ENCODE measurements at regions not wholly inside any gene's neighbourhood (a gene's known extent, or its start where the extent isn't known, plus 50 kb on each side); places are given as distances from the start of the nearest gene placed in this dataset.
A peak's percentile ranks its signal among the peaks of the same experiment; 100 is the strongest.

DNA sequence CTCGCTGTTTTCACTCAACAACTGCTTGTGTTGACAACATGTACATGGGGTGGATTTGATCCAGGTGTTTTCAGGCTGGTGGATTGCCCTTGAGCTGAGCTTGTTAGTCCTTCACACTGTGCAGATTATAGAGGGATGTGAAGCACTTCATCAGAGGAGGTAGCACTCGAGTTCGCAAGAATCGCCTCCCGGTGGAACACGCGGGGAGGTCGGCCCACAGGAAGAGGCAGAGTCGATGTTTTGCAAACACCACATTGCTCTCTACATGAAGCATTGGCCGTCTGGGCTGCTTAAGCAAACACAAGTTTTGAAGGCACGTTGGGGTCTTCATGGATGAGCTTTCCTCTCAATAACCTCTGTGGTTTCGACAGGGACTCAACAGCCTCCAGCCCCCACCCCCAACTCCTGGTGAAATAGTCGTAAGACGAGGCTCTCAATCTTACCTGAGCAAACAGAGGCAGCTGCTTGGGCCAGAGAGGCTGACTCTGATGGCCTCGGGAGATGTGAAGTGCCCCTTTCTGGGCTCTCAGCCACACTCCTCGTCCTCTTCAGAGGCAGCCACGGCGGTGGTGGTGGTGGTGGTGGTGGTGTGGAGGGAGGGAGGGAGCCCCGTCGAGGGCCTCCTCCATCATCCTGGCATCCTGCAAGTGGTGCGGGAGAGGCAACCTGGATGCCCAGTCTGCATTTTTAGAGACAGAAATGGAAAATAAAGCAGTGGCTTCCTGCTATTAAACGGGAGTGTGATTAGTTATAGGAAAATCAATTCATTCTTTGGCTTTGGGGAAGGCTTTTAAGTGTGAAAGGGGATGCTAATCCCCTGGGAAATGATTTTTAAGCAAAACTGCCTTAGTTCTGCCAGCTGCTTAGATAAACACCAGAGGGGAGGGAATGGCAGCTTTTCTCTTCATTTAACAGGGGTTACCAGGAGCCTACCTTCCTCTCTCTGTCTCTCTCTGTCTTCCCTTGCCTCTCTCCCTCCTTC, 552.5 kb upstream of the EEF2KMT start:
- DNase-seq (ENCODE audit: low spot score), result no peak

DNA sequence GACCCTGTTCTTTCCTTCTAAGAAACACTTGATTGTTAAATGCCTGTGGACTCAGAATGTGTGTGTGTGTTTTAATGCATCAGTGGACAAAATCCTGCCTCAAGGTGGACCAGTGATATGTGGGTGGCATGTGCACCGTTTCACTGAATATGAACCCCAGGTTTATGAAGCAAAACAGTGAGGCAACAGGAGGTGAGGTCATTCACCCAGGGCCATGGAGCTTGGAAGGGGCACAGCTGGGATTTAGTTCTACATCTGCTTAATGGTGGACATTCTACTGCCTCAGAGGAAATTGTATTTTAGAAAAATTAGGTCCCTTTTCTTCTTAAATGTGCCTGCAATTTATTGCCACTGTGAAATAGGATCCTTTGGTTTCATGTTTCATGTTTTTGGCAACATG, 549.5 kb upstream of the EEF2KMT start:
- no peak for DNase-seq (ENCODE audit: low spot score)

DNA sequence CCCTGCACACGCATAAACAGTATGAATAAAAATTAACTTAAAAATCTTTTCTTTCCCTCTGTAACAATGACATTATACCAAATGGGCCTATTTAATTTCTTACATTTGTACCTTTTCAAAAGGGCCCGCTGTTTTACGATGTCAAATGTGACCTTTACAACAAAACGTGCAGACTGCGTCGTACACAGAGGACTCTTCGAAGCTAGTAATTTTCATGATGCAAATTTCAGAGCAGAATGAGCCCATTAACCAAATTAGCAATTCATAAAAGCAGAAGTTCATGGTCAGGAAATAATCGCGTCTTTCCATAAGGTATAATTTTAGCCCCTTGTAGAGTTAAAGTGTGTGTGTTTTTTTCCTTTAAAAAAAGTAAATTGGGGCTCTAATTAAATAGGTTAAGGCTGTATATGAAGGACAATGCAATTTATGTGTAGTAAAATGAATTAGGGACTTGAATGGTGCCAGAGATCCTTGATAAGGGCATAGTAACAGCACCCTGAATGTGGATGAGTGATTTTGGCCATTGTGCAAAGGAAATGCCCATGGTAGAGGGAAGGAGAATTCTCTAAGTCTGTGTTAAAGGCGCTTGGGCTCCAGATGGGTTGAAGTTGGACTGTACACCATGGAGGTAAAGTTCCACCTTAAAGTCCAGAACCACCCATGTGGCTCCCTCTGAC, 546.4 kb upstream of the EEF2KMT start:
- DNase-seq (ENCODE audit: low spot score), result no peak

DNA sequence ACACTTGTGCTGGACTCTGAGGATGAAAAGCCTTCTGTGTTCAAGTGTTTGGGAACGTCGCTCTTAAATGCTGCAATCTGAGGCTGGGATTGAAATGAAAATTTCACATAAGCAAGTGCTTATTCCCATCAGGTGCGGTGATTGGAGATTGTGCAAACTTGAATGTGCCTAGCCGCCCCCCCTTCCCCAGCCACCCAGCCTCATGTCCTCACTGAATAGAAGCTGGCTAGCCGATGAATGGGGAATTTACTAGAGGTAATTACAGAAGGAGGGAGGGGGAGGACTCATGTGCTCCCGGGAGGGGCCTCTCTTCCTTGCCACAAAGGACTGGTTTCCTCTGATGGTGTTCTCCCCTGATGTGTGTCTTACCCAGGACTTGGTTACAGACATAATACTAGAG, 544.8 kb upstream of the EEF2KMT start:
- no peak for DNase-seq (ENCODE audit: low spot score)

DNA sequence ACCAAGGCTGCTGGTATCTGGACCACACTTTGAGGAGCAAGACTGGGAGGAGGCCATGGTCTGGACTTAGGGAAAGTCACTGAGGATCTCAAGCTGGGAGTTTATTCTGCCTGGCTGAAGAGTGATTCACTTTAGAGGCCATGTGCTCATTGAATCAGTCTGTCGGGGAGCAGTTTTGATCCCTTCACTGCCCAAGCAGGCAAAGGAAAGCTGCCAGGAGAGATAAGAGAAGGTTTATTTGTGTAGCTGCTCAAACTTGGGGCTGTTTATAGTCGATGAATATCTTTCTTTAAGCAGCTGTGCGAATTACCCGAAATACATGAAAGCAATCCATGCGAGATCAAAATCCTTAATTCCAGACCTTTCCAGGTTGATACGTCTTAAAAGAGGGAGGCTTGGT, 544.4 kb upstream of the EEF2KMT start:
- DNase-seq (ENCODE audit: low spot score), result no peak

DNA sequence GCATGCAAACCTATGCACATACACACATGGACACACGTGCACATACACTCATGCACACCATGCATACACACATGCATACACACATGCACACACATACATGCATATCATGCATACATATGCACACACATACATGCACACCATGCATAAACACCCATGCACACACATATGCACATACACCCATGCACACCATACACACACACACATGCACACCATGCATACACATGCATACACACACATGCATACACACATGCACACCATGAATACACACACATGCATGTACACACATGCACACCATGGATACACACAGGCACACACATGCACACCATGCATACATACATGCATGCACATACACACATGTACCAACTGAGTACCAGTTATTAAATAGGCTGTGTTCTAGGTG, 543.3 kb upstream of the EEF2KMT start:
- DNase-seq (ENCODE audit: low spot score), result no peak

DNA sequence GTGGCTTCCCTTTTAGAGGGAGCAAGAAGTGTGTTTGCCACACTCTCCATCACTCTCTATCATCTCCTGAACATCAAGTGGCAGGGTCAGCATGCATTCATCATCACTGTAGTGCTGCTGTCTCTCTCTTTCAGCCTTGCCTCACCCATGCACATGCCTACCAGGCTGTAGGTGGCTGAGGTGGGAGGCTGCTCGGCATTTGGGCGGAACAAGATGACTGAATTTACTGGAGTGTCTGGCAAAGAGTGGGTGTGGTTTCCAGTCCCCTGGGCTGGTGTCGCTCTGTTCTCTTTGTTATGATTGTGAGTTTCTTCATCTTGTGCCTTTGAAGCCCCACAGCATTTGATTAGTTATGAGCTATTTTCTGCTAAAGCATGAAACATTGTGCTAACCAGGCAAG, 541.9 kb upstream of the EEF2KMT start:
- no peak for DNase-seq (ENCODE audit: low spot score)

DNA sequence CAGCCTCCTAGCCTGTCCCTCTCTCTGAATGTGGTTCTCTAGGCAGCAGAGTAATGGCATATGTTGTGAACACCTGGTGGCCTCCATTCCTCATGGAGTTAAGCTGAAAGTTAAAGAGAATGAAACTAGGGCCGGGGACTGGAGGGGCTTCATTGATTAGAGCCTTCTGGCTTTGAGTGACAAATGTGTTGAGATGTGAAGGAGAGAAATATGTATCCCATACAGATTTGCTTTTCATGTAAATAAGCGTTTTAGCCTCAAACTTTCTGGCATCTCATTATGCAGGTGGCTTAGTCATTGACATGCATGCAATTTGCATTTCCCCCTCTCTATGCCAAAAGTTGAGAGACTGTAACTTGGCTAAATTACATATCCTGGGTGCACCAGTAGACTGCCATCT, 537.7 kb upstream of the EEF2KMT start:
- DNase-seq (ENCODE audit: low spot score), result no peak

DNA sequence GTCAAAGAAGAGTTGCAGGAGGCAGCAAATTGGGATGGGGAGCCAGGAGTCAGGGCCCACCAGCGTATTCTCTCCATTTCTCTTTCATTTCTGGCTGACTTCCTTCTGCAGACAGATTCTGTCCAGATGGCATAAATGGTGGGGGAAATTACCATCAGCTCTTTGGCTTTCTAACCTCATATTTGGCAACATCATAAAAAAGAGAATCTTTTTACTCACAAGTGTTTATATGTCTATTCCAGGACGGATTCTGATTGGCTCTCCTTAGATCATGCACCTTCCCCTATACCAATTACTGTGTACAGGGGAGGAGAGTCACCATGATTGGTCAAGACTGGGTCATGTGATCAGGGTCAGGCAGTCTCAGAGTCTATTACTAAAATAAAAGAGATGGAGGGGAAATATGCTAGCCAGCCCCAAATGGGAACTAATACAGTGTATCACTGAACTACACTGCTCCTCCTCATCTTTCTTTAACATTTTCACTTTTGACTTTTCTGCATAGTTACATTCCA, 537.1 kb upstream of the EEF2KMT start:
- DNase-seq (ENCODE audit: low spot score), result no peak

DNA sequence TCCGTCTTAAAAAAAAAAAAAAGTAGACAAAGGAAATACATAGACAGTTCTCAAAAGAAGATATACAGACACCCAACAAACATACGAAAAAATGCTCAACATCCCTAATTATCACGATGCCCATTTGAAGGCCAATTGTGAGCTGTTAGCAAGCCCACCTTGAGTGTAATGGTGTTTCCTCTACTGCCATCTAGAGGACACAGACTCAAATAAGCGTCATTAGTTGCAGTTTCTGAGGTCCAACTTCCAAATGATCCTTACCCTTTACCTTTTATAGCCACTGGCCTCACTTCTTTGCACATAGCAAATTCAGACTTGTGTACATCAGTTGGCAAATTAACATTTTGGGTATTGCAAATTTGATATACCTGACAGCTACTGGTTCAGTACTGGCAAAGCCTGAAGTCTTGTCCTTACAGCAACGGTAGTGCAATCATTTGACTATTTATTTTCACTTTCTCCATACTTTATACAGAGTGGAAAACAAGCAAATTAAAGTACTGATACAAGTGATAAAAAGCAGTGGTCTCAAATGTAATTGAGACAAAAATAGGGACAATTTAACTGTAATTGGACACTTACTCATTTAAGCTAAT, 536.3 kb upstream of the EEF2KMT start:
- peak; percentile 8 for DNase-seq (ENCODE audit: low spot score)

DNA sequence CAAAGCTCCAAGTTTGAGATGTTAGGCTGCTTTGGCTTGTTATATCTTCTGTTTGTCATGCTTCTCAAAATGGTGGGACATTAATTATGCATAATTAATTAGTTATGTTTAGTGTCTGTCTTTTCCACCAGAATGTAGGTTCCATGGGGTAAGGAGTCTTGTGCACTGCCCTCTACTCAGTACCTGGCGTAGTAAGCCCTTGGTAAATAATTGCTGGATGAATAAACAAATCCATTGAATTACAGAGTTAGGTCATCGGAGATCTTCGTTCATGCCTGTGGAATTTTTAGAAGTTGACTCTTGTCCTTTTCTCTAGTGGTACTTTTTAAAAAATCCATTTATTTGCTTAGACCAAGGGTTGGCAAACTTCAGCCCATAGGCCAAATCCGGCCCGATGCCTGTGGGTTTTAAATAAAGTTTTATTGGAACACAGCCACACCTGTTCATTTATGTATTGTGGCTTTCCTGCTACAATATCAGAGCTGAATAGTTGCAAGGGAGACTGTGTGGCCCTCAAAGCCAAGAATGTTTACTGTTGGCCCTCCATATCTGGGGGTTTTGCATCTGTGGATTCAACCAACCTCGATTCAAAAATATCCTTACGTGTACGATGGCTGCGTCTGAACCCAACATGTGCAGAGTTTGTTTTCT, 524.8 kb upstream of the EEF2KMT start:
- DNase-seq (ENCODE audit: low spot score), result no peak

DNA sequence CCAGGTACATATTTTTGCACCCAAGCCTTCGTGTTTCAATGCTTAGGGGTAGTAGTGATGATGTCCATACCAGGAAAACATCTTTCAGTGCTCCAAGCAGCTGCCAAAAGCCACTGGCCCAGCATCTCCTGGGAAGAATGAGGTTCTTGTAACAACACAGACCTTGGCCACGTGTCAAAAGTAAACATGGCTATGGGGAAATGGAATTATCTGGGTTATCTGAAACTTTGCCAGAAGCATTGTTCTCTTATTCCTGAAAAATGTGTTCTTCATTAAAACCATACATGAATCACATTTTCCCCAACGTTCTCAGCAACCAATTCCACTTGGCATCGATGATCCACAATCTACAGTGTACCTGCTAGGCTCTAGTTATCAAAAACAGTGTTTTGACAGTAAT, 524.2 kb upstream of the EEF2KMT start:
- no peak for DNase-seq (ENCODE audit: low spot score)

DNA sequence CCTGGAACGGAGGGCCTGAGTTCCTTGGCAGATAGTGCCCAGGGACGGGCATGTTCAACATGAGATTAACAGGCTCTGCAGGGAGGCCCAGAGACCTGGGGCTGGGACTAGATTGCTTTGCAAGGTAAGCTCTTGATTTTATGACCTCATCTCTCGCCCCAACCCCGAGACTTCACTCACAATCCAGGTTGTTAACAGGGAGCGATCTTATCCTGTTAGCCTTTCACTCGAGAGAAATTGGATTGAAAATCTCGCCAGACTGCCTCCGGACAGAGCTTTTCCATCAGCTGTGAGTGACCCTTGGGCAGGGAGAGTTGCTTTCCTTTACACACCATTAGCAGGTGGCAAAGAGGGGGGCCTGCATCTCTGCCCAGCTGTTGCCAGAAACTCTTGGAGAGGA, 521.7 kb upstream of the EEF2KMT start:
- no peak for DNase-seq (ENCODE audit: low spot score)

DNA sequence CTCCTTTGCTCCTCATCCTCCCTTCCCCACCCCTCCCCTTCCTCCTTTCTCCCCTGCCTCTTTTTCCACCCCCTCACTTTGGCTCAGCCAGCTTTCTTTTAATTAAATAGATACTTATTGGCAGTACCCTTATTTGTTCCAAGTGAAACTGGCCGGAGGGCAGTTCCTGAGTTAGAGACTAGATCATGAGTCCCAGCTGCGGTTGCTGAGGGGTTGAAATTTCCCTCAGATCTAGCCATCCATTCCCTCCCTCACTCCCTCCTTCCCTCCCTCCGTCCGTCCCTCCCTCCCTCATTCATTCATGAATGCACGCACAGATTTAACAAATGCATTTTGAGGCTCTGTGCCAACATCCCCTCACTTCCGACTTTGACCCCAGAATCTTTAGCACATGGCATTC, 519.2 kb upstream of the EEF2KMT start:
- no peak for DNase-seq (ENCODE audit: low spot score)

DNA sequence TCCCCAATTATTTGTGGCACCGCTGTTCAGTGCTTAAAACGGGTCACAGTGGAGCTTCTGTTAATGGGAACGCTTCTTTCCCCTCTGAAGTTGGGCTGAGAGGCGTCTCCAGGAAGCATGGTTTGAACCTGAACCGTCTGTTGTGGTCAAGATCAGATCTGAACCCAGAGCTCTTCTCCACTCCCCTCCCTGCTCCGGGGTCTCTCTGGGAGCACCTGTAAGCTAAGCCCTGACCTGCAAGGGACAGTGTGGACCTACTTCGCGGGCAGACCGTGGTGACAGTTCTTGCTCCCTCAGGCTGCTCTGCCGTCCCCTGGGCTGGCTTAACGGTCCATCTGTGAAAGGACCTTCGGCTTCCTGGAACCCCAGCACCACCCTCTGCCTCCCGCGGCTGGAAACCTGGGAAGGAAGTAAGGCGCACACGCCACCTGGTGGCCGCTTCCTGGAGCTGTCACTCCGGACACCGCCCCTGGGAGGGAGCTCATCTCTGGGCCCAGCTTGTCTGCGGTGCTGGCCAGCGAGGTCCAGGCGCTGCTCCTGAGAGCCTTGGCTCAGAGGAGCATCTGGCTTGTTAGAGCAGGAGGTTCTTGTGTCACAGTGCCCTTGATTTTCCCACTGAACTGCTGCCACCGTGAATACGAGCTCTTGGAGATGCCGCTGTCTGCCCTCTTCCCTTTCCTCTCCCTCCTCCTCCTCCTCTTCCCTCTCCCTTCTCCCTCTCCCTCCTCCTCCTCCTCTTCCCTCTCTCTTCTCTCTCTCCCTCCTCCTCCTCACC, 518.5 kb upstream of the EEF2KMT start:
- peak; percentile 24 for DNase-seq (ENCODE audit: low spot score)

DNA sequence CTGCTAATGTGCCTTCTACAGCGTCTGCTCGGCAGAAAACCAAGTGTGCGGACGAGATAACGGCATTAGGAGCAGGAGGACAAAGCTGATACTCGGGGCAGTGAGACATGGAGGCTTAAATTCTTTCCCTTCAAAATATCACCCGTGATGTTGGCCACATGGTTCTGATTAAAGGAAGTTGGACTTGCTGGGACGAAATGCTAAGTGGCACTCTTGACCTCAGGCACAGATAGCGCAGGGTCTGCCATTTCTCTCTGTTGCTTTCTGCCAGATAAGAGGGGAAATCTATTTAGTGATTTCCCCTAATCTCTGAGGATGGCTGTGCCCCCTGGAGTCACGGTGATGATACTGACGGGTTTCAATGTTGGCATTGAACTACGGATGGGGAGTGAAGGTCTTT, 509.6 kb upstream of the EEF2KMT start:
- no peak for DNase-seq (ENCODE audit: low spot score)

DNA sequence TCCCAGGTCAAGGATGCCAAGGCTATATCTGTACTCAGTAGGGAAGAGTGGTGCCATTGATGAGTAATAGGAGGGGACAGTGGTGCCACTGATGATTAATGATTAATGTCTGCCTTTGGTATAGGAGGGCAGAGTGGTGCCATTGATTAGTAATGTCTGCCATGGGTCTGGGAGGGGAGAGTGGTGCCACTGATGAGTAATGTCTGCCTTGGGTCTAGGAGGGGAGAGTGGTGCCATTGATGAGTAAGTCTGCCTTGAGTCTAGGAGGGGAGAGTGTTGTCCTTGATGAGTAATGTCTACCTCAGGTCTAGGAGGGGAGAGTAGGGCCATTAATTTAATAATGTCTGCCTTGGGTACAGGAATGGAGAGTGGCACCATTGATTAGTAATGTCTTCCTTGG, 507.8 kb upstream of the EEF2KMT start:
- no peak for DNase-seq (ENCODE audit: low spot score)

DNA sequence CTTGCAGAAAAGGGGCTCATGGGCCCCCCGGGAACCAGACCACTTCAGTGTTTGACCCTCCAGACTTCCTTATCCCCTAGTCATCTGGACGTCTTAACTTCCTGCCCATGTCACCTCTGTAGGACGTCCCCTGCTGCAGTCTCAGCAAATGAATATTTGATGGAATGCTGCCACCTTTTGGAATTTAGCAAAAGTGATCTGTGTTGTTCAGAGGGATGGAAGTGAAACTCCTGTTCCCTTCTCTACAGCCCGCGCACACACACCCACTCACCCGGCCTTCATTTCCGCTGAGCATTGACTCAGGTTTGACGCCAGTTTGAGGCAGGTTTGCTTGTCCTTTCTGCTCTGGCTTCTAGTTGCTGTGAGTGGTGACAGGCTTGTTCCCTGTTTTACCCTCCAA, 507.2 kb upstream of the EEF2KMT start:
- no peak for DNase-seq (ENCODE audit: low spot score)

DNA sequence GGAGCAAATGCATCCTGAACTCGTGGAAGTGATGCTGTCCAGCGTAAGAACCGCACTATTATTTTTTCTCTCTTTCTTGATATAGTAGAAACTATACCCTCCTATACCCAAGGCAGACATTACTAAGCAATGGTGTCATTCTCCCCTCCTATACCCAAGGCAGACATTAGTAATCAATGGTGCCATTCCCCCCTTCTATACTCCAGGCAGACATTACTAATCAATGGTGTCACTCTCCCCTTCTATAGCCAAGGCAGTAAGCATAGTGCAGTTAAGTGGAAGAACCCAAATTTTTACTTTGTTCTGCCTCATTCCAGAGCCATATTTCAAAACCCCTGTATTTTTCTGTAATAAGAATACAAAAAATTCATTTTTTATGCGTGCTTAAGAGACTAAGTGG, 506.2 kb upstream of the EEF2KMT start:
- no peak for DNase-seq (ENCODE audit: low spot score)

DNA sequence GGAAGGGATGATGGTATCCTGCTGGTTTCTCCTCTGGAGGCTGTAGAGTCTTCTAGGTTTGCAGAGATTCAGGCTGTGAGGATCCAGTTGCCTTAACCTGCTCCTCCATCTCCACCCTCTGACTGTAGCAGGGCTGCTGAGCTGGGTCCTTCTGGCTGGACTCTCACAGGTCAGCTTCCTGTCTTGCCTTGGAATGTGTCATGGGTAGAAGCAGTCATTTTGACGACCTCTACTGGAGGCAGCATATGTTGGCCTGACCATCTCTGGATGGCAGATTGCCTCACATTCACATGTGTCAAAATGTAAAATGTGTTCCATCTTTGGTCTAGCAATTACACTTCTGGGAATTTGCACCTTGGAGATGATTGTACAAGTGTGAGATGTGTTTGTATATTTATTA, 504.4 kb upstream of the EEF2KMT start:
- no peak for DNase-seq (ENCODE audit: low spot score)

DNA sequence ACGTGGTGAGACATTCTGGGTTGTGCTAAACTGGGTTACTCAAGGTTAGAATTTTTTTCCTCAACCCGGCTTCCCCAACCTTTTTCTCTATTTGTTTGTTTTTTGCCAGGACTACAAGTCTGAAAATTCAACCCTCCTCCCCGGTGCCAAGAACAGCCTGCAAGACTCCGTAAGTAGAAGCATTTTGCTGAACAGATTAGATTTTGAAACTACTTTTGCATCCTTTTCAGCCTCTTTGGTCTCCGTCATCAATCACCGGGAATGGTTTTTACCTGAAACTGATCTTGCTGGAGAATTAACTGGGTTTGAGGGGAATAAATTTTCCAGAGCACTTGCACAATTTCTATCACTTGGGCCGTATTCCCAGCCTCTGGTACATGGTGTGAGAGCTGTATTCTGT, 501.2 kb upstream of the EEF2KMT start:
- no peak for DNase-seq (ENCODE audit: low spot score)

DNA sequence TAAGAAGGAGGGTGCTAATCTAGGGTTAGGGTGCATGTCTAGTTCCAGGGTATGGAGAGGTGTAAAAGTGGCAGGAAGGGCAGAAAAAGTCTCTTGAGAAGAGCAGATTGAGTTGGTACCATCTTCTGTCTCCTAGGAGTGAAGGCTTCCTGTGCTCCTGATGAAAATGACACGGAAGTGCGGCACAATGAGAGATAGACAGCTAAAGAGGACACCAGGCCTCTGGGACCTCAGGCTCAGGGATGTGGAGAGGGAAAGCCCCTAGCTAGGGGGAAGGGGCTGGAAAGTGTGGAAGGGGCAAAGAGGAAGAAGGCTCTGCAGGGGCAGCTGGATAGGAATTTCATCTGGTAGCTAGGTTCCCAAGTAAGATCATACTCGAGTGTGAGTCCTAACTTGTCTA, 498.3 kb upstream of the EEF2KMT start:
- DNase-seq (ENCODE audit: low spot score), result no peak
